GM18507 (cell line): ENCODE measurements at regions not wholly inside any gene's neighbourhood (a gene's known extent, or its start where the extent isn't known, plus 50 kb on each side); places are given as distances from the start of the nearest gene placed in this dataset.

Source experiments
- DNase-seq: peaks from one replicate; pipeline ENCODE4 v3.0.0; 2011; ENCODE audit warnings: low read depth; ENCODE audit not compliant: insufficient read length; ENCODE audit errors: extremely low spot score
- FAIRE-seq: peaks from 2 replicates; lab custom pipeline; 2011; peaks lifted over from hg19 to GRCh38; lab: Jason Lieb, UNC

DNA sequence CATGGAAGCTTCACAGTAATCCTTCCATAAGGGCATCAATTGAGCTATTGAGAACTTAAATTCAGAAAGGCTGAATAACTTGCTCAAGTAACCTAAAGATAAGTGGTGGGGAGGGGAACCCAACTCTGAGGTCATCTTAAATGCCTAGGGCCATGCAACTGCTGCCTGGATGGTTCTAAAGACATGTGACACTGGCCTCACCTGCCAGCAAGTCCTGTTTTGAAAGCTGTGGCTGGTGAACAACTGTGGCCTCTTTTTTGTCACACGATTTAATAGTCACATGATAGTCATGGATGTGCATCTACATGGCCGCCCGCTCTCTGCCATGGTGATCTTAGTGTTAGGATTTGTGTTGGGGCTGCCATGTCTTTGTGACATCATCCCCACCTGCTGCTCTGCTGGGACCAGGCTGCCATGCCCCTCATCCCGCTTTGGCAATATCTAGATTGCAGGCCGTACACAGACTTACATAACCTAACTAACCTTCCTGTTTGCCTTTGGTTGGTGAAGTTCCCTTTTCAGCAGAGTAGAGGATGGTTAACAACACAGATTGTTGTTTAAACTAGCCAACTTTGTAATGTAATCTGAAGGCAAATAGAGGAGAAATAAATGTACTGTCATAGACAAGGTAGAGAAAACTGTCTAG is 177.9 kb upstream of the SH3BP4 start:
- DNase-seq (no peak), FAIRE-seq (no peak)

DNA sequence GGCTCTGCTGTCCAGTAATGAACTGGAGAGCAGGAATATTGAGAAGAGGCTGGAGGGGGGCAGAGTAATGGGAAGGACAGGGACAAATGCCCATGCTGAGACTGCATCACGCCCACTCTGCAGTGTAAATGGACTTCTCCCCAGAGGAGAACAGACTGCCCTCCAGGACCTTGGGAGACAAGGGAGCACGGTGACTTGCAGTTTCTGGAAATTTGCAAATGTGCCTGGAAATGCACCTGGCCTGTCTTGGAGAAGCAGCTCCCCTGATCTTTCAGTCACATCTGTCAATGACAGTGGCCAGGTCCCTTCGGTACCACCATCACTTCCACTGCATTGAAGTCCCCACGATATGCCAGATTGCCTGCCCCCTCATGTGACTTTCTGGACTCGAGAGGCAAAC is 178.7 kb upstream of the SH3BP4 start:
- FAIRE-seq (no peak), DNase-seq (no peak)

DNA sequence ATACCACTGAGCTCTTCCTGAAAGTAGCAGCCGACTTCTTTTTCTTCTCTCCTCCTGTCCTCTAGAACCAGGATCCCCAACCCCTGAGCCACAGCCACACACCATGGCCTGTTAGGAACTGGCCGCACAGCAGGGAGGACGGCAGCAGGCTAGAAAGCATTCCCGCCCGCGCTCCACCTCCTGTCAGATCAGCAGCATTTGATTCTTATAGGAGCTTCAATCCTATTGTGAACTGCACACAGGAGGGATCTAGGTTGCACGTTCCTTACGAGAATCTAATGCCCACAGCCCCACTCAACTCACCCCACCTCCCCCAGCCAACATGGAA is 179.1 kb upstream of the SH3BP4 start:
- DNase-seq (no peak), FAIRE-seq (no peak)

DNA sequence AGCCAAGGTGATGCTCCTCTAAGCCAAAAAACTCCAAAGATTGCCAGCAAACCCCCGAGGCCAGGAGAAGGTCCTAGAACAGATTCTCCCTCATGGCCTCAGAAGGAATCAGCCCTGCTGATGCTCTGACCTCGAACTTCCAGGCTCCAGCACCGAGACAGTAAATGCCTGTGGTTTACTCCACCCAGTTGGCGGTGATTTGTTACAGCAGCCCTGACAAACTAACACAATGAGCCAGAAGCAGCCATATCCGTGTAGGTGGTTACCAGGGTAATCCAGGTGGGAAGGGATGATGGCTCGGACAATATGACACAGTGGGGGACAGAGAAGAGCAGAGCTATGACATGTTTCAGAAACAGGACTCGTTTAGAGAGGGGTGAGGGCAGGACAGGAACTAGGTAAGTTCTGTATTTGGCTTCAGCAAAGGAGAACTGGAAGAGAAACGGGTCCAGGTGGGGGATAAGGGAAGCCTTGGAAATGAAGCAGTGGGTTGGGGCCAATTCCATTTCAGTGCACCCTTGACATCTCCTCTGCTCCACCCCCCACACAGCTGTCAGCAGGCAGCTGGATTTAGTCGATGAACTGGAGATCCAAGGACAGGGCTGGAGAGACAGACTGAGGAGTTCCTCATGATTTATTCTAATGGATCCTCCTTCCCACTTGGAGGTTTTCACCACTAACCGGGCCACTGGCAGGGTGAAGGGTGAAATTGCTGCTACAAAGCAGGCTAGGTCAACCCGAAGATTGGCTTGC is 179.7 kb upstream of the SH3BP4 start:
- FAIRE-seq, result no peak

DNA sequence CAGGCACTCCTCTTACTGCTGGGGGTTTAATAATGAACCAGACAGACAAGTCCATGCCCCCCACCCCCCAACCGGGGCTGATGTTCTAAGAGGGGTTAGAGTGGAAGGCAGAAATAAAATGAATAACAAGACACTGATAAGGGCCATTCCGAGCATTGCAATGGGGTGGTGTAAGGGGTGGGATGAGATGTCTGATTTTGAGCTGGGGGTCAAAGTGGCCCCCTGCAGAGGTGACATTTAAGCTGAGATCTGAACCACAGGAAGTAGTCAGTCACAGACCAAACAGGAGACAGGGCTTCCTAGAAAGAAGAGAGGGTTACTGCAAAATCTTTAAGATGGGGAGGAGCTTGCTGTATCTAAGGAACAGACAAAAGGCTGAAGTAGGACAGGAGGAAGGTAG is 180.6 kb upstream of the SH3BP4 start:
- no peak for FAIRE-seq
- DNase-seq, result no peak

More for the DNA sequence above, 179.7 kb upstream of the SH3BP4 start:
- DNase-seq, result no peak

DNA sequence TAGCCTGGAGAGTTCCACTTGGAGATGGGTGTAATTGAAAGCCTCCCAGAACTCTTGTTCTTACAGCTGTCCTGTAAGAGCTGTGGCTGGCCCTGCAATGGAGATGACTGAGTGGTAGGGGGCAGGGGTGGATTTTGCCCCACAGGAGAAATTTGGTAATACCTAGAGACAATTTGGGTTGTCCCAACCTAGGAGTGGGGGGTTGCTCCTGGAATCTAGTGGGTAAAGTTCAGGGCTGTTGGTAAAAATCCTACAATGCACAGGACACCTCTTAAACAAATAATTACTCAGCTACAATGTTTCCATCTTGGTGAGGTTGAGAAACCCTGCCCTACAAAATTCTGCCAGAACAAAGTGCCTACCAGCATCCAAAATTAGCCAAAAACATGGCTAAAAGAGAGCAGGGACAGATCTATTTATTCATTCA is 181.1 kb upstream of the SH3BP4 start:
- no peak for FAIRE-seq
- DNase-seq, result no peak

DNA sequence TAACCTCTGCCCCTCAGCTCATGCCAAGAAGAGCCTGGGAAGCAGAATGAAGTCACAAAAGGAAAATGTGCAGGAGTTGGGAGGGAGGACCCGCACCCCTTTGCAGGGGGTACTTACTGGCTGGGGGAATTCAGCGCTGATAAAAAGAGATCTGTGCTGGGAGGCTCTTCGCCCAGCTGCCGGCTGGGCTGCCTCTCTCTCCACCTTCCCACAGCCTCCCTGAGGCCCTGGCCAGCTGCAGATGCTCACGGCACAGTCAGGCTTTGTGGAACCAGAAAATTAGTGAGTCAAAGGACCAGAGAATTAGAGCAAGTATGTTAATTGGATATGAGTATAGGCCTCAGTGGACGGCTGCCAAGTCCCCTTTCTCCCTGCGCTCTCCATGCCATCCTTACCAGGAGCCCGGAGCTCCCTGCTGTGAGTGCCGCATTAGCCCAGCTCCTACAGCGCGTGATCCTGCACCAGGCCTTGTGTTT is 181.7 kb upstream of the SH3BP4 start:
- DNase-seq (no peak), FAIRE-seq (no peak)

DNA sequence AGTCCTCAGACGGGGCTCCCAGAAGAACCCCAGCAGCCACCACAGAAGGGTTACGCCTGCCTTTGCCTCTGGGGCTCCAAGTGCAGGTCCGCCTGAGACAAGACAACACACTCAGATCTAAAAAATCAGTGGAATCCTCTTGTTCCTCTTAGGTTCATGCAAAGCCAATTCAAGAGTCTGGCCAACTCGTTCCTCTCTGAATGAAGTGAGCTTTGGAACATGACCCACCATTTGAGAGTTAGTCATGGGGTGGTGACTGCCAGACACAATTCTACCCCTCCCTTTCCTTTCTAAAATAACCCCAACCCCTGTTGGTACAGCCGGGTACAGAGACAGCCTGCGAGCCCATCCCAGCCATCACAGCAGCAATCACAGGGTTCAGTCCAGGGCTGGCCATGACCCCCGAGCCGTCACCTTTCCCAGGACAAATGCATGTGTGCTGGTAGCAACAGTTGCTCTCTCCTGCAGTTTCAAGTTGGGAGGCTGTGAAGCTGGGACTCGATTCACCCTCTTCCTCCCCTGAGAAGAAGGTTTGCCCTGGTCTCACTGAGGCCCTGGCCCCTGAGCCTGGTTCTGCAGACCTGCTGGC is 183.1 kb upstream of the SH3BP4 start:
- no peak for FAIRE-seq

DNA sequence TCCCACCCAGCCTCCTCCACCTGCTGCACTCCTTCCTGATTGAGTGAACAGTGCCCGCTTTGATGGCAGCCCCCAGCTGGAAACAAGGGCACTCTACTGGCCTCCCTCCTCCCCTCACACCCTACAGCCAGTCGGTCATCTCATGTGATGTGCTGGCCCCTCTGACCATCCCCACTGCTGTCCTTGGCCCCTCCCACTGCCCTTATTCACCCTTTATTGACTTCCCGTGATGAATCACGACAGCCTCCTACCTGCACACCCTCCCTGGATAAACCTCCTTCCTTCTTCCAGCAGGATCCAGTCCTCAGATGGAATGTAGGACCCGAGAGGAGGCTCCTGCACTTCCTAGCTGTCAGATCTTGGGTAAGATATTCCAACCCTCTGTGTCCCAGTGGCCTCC is 186.5 kb upstream of the SH3BP4 start:
- FAIRE-seq, result no peak
- no peak for DNase-seq

More for the DNA sequence above, 183.1 kb upstream of the SH3BP4 start:
- no peak for DNase-seq

DNA sequence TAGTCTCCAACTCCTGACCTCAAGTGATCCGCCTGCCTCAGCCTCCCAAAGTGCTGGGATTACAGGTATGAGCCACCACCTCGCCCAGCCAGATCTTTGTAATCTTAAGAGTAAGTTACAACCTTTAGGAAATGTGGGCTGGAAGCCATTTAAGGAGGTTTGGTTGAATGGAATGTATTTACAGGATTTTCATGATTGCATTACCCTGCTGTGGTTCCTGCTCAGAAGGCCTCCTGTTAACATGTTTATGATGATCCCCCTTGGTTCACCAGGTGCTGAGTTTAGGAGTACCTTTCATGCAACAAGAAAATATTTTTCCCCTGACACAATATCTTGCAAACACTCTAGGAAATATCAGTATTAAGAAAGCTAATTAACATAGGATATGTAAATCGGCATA is 187.4 kb upstream of the SH3BP4 start:
- no peak for FAIRE-seq
- DNase-seq, result no peak

DNA sequence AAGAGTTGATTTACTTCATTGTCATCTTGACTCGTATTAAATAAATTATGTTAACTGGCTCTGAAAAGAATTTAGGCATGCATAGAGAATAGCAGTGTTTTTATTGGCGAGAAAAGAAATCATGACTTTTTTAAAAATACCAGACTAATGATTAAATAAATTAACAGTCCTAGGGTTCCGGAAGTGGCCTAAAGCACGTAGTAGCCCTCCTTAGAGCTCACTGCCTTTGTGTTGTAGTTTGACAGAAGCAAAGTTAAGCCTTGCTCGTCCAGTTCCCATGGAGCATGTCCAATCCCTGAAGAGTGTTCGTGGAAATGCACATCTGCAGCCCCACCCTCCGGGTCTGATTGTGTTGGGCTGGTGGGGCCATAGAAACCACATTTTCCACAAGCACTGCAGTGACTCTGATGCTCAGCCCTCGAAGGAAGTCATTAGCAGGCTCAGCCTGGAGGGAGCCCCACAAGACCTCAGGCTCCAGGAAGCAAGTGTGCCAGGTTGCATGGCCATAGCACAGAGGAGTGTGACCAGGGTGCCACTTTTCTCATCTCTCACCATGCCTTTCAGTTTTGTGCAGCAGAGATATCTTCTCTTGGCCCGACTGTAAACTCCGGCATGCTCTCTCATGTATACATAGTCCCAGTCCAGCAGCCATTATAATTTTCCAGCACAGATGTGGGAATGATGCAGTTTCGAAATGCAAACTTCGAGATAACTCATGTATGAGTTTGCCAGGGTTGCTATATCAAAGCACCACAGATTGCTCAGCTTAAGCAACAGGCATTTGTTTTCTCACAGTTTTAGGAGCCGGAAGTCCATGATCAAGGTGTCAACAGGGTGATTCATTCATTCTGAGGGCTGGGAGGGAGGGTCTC is 188.6 kb upstream of the SH3BP4 start:
- no peak for FAIRE-seq
- DNase-seq, result no peak

DNA sequence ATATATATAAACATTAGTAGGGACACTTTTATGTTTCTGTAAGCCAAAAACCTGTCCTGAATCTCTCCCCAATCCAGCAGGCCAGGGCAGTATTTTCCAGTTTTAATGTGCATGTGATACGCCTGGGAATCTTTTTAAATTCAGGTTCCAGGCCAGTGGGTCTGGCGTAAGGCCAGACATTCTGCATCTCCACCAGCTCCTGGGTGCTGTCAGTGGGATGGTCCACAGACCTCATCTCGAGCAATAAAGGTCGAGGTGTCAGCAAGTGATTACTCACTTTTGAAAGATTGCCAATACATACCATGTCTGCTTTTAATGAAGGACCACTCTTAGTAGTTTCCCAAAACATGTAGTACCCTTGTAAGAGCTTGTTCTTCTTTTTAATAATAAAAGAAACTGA is 189.9 kb upstream of the SH3BP4 start:
- DNase-seq (no peak), FAIRE-seq (no peak)

DNA sequence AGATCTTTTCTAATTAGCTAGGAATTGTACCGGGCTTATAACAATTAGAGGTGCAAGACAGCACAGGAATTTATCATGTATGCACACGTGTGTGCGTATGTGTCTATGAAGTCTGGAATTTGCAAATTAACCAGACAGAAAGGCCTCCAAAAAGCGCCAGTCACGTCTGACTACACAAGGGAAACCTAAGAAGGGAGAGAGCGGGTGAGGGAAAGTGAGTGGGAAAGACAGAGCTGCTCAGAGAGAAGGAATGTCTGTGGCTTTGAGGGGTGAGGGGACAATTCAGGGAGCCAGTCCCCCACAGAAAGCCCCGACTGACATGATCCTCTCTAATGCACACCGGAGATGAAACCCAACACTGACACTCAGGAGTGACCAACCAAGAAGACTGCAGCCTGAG is 197.7 kb upstream of the SH3BP4 start:
- FAIRE-seq (no peak), DNase-seq (no peak)

DNA sequence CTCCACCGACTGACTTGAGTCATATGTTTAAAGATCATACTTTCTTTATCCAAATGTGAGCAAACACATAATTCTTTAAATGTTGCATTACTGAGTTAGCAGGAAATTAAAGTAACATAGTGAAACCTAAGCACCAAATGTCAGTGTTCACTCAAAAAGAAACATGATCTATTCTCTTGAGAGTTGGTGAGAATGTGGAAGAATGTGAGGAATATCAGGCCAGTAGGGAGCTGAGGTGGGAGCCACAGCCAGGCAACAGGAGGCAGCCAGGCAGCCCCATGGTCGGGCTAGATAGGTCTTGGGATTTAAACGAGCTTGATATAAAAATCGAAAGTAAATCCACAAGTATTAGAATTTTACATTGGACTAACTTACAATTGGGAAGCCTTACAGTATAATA is 198.1 kb upstream of the SH3BP4 start:
- FAIRE-seq, result no peak
- no peak for DNase-seq

DNA sequence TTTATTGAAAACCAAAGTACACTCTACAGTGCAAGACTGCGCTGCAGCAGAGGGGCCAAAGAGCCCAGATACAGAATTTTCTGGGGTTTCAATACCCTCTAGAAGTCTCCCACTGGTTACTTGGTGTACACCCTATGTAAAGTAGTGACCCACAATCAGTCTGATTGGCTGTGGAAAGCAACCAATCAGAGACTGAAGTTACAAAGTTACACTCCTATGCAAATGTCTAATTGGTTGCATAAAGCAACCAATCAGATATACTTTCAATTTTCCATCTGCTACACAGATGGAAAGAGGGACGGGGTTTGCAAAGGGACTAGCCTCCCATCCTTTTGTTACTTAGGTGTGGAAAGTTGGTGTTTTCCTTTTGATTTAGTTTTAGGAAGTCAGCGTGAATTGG is 198.9 kb upstream of the SH3BP4 start:
- no peak for FAIRE-seq
- no peak for DNase-seq

DNA sequence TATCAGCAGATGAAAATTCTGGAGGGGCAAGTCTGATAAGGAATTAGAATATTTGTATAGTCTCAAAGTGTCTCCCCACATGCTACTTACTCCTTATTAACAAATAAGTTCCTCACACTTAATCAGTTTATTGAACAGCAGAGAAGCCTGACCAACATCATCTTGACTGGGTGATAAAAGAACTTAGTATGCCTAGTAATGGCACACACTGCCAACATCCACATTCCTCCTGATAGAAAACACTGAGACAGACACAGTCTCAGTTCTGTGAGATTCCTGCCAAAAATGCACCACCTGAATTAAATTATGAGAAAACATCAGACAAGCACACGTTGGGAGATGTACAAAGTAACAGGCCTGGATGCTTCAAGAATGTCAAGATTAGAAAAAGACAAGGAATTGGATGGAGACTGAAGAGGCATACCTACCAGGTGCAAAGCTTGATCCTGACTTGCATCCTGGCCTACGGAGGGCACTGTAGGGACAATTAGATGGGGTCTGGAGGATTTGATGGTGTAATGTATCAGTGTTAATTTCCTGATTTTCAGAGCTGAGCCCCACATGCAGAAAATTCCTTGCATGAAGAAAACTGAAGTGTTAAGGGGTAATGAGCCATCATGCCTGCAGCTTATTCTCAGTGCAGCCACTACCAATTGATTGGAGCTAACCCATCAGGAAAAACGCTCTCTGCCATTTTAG is 200.4 kb upstream of the SH3BP4 start:
- FAIRE-seq (no peak), DNase-seq (no peak)

DNA sequence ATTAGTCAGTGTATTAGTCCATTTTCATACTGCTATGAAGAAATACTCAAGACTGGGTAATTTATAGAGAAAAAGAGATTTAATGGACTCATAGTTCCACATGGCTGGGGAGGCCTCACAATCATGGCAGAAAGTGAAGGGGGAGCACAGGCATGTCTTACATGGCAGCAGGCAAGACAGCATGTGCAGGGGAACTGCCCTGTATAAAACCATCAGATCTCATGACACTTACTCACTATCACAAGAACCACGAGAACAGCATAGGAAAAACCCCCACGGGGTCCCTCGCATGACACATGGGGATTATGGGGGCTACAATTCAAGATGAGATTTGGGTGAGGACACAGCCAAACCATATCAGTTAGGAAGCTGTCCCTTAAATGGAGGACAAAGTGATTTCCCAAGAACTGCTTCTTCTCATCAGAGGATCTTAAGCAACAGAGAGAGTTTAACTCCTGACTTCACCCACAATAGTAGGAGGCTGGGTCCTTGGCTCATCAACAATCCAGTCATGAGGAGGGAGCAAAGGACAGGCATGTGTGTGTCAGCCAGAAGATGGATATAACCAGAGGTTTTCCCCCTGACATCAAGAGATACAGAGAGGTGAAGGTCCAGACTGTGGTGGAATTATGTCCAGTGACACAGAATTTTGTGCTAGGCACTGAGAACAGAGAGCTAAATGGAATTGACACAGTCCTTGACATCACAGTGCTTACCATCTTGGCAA is 203.8 kb upstream of the SH3BP4 start:
- no peak for DNase-seq
- no peak for FAIRE-seq

DNA sequence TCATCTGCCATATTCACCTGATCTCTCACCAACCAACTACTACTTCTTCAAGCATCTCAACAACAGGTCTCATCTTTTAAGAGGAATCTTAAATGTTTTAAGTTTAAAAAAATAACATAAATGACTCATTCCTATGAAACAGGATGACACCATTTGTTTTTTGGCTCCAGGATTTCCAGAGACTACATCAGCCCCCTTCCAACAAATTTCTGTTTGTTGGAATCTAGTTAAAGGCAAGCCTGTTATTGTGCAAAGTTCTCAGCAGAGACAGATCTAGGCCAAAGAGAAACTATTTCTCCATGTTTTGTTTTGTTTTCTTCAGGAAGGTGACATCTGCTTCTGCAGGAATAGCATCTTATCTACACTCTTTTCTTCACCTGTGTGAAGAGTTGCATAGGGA is 204.8 kb upstream of the SH3BP4 start:
- no peak for FAIRE-seq
- DNase-seq, result no peak

DNA sequence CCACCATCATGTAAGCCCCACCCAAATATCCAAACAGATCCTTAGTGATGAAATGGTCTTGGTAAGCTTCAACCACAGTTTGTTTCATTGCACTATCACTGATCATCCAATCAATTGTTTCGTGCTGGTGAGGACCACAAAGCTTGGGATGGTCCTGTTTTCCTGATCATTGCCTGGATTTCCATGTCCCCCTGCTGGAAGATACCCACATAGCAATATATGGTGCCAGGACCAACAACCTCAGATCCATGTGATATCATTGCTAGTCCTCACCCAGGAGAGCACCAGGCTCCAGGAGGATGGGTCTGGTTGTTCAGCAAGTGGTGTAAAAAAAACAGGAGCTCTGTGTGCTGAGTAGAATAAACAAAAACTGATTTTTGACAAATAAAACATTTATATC is 206.5 kb upstream of the SH3BP4 start:
- FAIRE-seq (no peak), DNase-seq (no peak)
